Immature natural killer cell (primary cell): ENCODE measurements at regions not wholly inside any gene's neighbourhood (a gene's known extent, or its start where the extent isn't known, plus 50 kb on each side); places are given as distances from the start of the nearest gene placed in this dataset.

ENCODE experiments used
- DNase-seq, 3 donors: peaks; one replicate each; pipeline ENCODE4 v3.0.0; 2022; ENCODE audit warnings: mixed read lengths in 1 of 3
- H3K27ac Mint-ChIP-seq, 6 donors: one replicate each; pipeline ENCODE4 v1.8.0; 2020; ENCODE audit warnings: mixed read lengths in 6 of 6, mild to moderate bottlenecking in 5 of 6, inconsistent platforms in 4 of 6, moderate library complexity in 3 of 6
- H3K27me3 Mint-ChIP-seq, 3 donors: one replicate each; pipeline ENCODE4 v1.8.0; 2020 to 2021; ENCODE audit warnings: low read depth in 3 of 3, mild to moderate bottlenecking in 3 of 3, mixed read lengths in 3 of 3, moderate library complexity in 3 of 3, inconsistent platforms in 1 of 3
- H3K36me3 Mint-ChIP-seq, 3 donors: one replicate each; pipeline ENCODE4 v1.8.0; 2020; ENCODE audit warnings: mixed read lengths in 3 of 3, inconsistent platforms in 2 of 3, mild to moderate bottlenecking in 2 of 3
- H3K4me1 Mint-ChIP-seq, 2 donors: one replicate each; pipeline ENCODE4 v1.8.0; 2020; ENCODE audit warnings: inconsistent platforms in 2 of 2, mild to moderate bottlenecking in 2 of 2, mixed read lengths in 2 of 2, moderate library complexity in 1 of 2
- H3K4me3 Mint-ChIP-seq, 5 donors: one replicate each; pipeline ENCODE4 v1.8.0; 2020; ENCODE audit warnings: mild to moderate bottlenecking in 5 of 5, mixed read lengths in 5 of 5, inconsistent platforms in 3 of 5, moderate library complexity in 3 of 5
- H3K9me3 Mint-ChIP-seq, 6 donors: one replicate each; pipeline ENCODE4 v1.8.0; 2020; ENCODE audit warnings: mild to moderate bottlenecking in 6 of 6, mixed read lengths in 6 of 6, inconsistent platforms in 4 of 6, moderate library complexity in 3 of 6

GRCh38 chr1:239718997-239719628 lies 332.7 kb downstream of the CHRM3 start:
- Mint-ChIP-seq H3K27me3 (peaks cover 0 to 2% (median 0%) of the 10 kb centered on the region in 3 donors), H3K27ac (peak overlapping the region; percentile 86 to 98 (median 96)), H3K9me3 (no peaks in the 10 kb centered on the region), H3K4me1 (peaks cover 49 to 57% of the 10 kb centered on the region in 2 donors), H3K36me3 (peaks cover 4 to 6% (median 4%) of the 10 kb centered on the region in 3 donors), H3K4me3 (peak overlapping the region; percentile 97 to 99 (median 98))
- DNase-seq: peak; percentile 13 to 44 (median 39)

- peak overlapping the region; percentile 97 to 99 (median 98) for H3K4me3 Mint-ChIP-seq
These were observed 333.4 kb downstream of the CHRM3 start for GRCh38 chr1:239719642-239720258.

GRCh38 chr1:239722035-239722434 lies 335.7 kb downstream of the CHRM3 start:
- DNase-seq: no peak
- Mint-ChIP-seq H3K27me3 (peaks cover 0 to 3% (median 0%) of the 10 kb centered on the region in 3 donors), H3K4me1 (peaks cover 48 to 54% of the 10 kb centered on the region in 2 donors), H3K36me3 (peaks cover 4 to 6% (median 4%) of the 10 kb centered on the region in 3 donors), H3K4me3 (peak overlapping the region in 4 of 5 donors; percentile 16 to 99 (median 74)), H3K27ac (peak overlapping the region; percentile 32 to 98 (median 92)), H3K9me3 (no peaks in the 10 kb centered on the region)

More at GRCh38 chr1:239719642-239720258, 333.4 kb downstream of the CHRM3 start:
- no peaks in the 10 kb centered on the region for H3K9me3 Mint-ChIP-seq
- peaks cover 4 to 6% (median 4%) of the 10 kb centered on the region in 3 donors for H3K36me3 Mint-ChIP-seq
- DNase-seq: peak; percentile 62 to 72 (median 69)
- peaks cover 49 to 57% of the 10 kb centered on the region in 2 donors for H3K4me1 Mint-ChIP-seq
- H3K27ac Mint-ChIP-seq: peak overlapping the region; percentile 86 to 98 (median 96)
- H3K27me3 Mint-ChIP-seq: peaks cover 0 to 2% (median 0%) of the 10 kb centered on the region in 3 donors

- no peak for DNase-seq
- Mint-ChIP-seq H3K4me1 (peaks cover 29 to 35% of the 10 kb centered on the region in 2 donors), H3K27ac (no peak overlapping the region), H3K9me3 (no peaks in the 10 kb centered on the region), H3K36me3 (peaks cover 4 to 6% (median 4%) of the 10 kb centered on the region in 3 donors), H3K4me3 (no peak overlapping the region), H3K27me3 (peaks cover 0 to 3% (median 0%) of the 10 kb centered on the region in 3 donors)
These were observed 337.5 kb downstream of the CHRM3 start for GRCh38 chr1:239723776-239724367.

- no peak for DNase-seq
- Mint-ChIP-seq H3K27me3 (peaks cover 0 to 1% (median 0%) of the 10 kb centered on the region in 3 donors), H3K4me3 (no peak overlapping the region), H3K9me3 (no peaks in the 10 kb centered on the region), H3K36me3 (peaks cover 4 to 6% (median 4%) of the 10 kb centered on the region in 3 donors), H3K27ac (no peak overlapping the region), H3K4me1 (peaks cover 19 to 23% of the 10 kb centered on the region in 2 donors)
These were observed 339.0 kb downstream of the CHRM3 start for GRCh38 chr1:239725371-239725770.

GRCh38 chr1:239725933-239726332 lies 339.6 kb downstream of the CHRM3 start:
- peaks cover 15 to 17% of the 10 kb centered on the region in 2 donors for H3K4me1 Mint-ChIP-seq
- no peaks in the 10 kb centered on the region for H3K9me3 Mint-ChIP-seq
- H3K36me3 Mint-ChIP-seq: peaks cover 4 to 6% (median 4%) of the 10 kb centered on the region in 3 donors
- H3K27me3 Mint-ChIP-seq: peaks cover 0 to 1% (median 0%) of the 10 kb centered on the region in 3 donors
- no peak overlapping the region for H3K27ac Mint-ChIP-seq
- H3K4me3 Mint-ChIP-seq: no peak overlapping the region
- no peak for DNase-seq

GRCh38 chr1:239730378-239730777 lies 344.0 kb downstream of the CHRM3 start:
- Mint-ChIP-seq H3K36me3 (no peaks in the 10 kb centered on the region), H3K27me3 (peaks cover 0 to 3% (median 0%) of the 10 kb centered on the region in 3 donors), H3K4me3 (no peak overlapping the region), H3K27ac (no peak overlapping the region), H3K4me1 (no peaks in the 10 kb centered on the region), H3K9me3 (no peaks in the 10 kb centered on the region)
- DNase-seq: no peak

GRCh38 chr1:239731082-239731748 lies 344.8 kb downstream of the CHRM3 start:
- H3K27ac Mint-ChIP-seq: no peak overlapping the region
- no peak for DNase-seq
- no peaks in the 10 kb centered on the region for H3K36me3 Mint-ChIP-seq
- H3K4me1 Mint-ChIP-seq: no peaks in the 10 kb centered on the region
- no peak overlapping the region for H3K4me3 Mint-ChIP-seq
- peaks cover 0 to 3% (median 0%) of the 10 kb centered on the region in 3 donors for H3K27me3 Mint-ChIP-seq
- H3K9me3 Mint-ChIP-seq: no peaks in the 10 kb centered on the region

- no peak overlapping the region for H3K27ac Mint-ChIP-seq
- no peaks in the 10 kb centered on the region for H3K4me1 Mint-ChIP-seq
- peaks cover 0 to 5% (median 0%) of the 10 kb centered on the region in 3 donors for H3K27me3 Mint-ChIP-seq
- no peaks in the 10 kb centered on the region for H3K9me3 Mint-ChIP-seq
- H3K4me3 Mint-ChIP-seq: no peak overlapping the region
- no peak for DNase-seq
- no peaks in the 10 kb centered on the region for H3K36me3 Mint-ChIP-seq
These were observed 346.4 kb downstream of the CHRM3 start for GRCh38 chr1:239732770-239733169.

GRCh38 chr1:239733995-239734394 lies 347.6 kb downstream of the CHRM3 start:
- Mint-ChIP-seq H3K27me3 (peaks cover 0 to 5% (median 0%) of the 10 kb centered on the region in 3 donors), H3K27ac (no peak overlapping the region), H3K4me3 (no peak overlapping the region), H3K36me3 (no peaks in the 10 kb centered on the region), H3K9me3 (no peaks in the 10 kb centered on the region), H3K4me1 (no peaks in the 10 kb centered on the region)
- no peak for DNase-seq

GRCh38 chr1:239735111-239735510 lies 348.7 kb downstream of the CHRM3 start:
- peaks cover 0 to 4% (median 0%) of the 10 kb centered on the region in 3 donors for H3K36me3 Mint-ChIP-seq
- peaks cover 5 to 7% of the 10 kb centered on the region in 2 donors for H3K4me1 Mint-ChIP-seq
- H3K9me3 Mint-ChIP-seq: peaks cover 0 to 3% (median 0%) of the 10 kb centered on the region in 6 donors
- H3K4me3 Mint-ChIP-seq: no peak overlapping the region
- DNase-seq: no peak
- no peak overlapping the region for H3K27ac Mint-ChIP-seq
- peaks cover 0 to 5% (median 0%) of the 10 kb centered on the region in 3 donors for H3K27me3 Mint-ChIP-seq

- H3K27me3 Mint-ChIP-seq: peaks cover 0 to 6% (median 0%) of the 10 kb centered on the region in 3 donors
These were observed 350.1 kb downstream of the CHRM3 start for GRCh38 chr1:239736479-239736878.

GRCh38 chr1:239739375-239739774 lies 352.3 kb upstream of the FMN2 start:
- H3K36me3 Mint-ChIP-seq: peaks cover 0 to 4% (median 0%) of the 10 kb centered on the region in 3 donors
- no peak overlapping the region for H3K27ac Mint-ChIP-seq
- peaks cover 0 to 3% (median 0%) of the 10 kb centered on the region in 6 donors for H3K9me3 Mint-ChIP-seq
- H3K27me3 Mint-ChIP-seq: peaks cover 0 to 8% (median 2%) of the 10 kb centered on the region in 3 donors
- no peak overlapping the region for H3K4me3 Mint-ChIP-seq
- DNase-seq: no peak
- H3K4me1 Mint-ChIP-seq: peaks cover 13 to 21% of the 10 kb centered on the region in 2 donors

More at GRCh38 chr1:239736479-239736878, 350.1 kb downstream of the CHRM3 start:
- Mint-ChIP-seq H3K4me3 (no peak overlapping the region), H3K27ac (no peak overlapping the region), H3K36me3 (peaks cover 0 to 4% (median 0%) of the 10 kb centered on the region in 3 donors), H3K9me3 (peaks cover 0 to 3% (median 0%) of the 10 kb centered on the region in 6 donors), H3K4me1 (peaks cover 7 to 9% of the 10 kb centered on the region in 2 donors)
- no peak for DNase-seq
